Breast epithelium (tissue), 4 donors: ENCODE measurements at regions not wholly inside any gene's neighbourhood (a gene's known extent, or its start where the extent isn't known, plus 50 kb on each side); places are given as distances from the start of the nearest gene placed in this dataset.

Experiments
- DNase-seq, 2 donors: peaks; one replicate each; pipeline ENCODE4 v3.0.0-alpha.2; 2019; ENCODE audit warnings: low spot score in 2 of 2
- H3K27ac ChIP-seq, 2 donors: fragments of 200-600 bp; sonication (generic) in 1 of 2; one replicate each; pipeline ENCODE4 v1.5.1; 2016 to 2019; ENCODE audit warnings: mild to moderate bottlenecking in 1 of 2
- H3K27me3 ChIP-seq, 2 donors: fragments of 200-600 bp; sonication (generic) in 1 of 2; one replicate each; pipeline versions ENCODE4 v1.5.1 to v1.6.0; 2017 to 2019; ENCODE audit warnings: control low read depth in 1 of 2, mild to moderate bottlenecking in 1 of 2
- H3K36me3 ChIP-seq: fragments of 200-600 bp; one replicate; pipeline ENCODE4 v1.5.1; 2019
- H3K4me1 ChIP-seq, 2 donors: fragments of 200-600 bp; sonication (generic); one replicate each; pipeline ENCODE4 v1.5.1; 2016 to 2019; ENCODE audit warnings: control low read depth in 1 of 2
- H3K4me3 ChIP-seq, 3 donors: fragments of 200-600 bp; sonication (generic); 1 replicate in 2 of 3; 2 replicates in 1 of 3; pipeline ENCODE4 v1.5.1; 2016 to 2019; ENCODE audit warnings: mild to moderate bottlenecking in 3 of 3, moderate library complexity in 2 of 3
- H3K9me3 ChIP-seq, 2 donors: fragments of 200-600 bp; sonication (generic) in 1 of 2; one replicate each; pipeline ENCODE4 v1.5.1; 2016 to 2019; ENCODE audit warnings: control low read depth in 1 of 2
- POLR2A ChIP-seq: fragments of 450-650 bp; IDR thresholded peaks from one replicate; pipeline ENCODE4 v1.6.1; 2016; ENCODE audit warnings: antibody characterized with exemption, mild to moderate bottlenecking, moderate library complexity
- POLR2AphosphoS5 ChIP-seq, 3 donors: sonication (generic); formaldehyde crosslinking; IDR thresholded peaks; one replicate each; pipeline ENCODE4 v1.6.1; 2017; ENCODE audit warnings: antibody characterized with exemption in 3 of 3
- intact Hi-C: fragments of 100-400 bp; cut with DNase I; formaldehyde crosslinking; loops from one replicate; pipeline ENCODE4 v1.15.1; 2023; ENCODE audit warnings: low total_unique reads
- TF ChIP-seq, protein P1 (sequence below), 3 donors: fragments of 450-650 bp; IDR thresholded peaks; one replicate each; pipeline ENCODE4 v1.5.1; 2016 to 2017; ENCODE audit warnings: antibody characterized with exemption in 3 of 3, mild to moderate bottlenecking in 3 of 3, moderate library complexity in 3 of 3

DNA sequence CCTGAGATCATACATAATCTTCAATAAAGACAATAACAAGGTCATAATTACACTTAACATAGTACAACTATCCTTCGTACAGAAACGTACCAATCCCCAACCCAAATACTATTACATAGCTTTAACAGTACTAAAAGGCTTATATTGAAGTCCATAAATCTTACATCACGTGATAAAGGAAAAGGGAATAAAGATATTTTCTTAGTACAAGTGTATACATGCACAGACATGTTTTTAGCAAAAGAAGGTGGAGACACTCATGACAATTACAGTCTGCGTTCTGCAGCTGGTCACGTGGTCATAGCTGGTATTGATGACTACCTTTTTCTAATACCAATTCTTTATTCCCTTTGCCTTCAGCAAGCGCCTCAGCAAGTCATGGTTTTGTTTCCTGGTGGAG lies 464.5 kb upstream of the SLITRK5 start:
- intact Hi-C loops, result no loop called here
- Histone ChIP-seq H3K4me3 (no peak overlapping the region), H3K9me3 (no peaks in the 10 kb centered on the region), H3K4me1 (no peaks in the 10 kb centered on the region), H3K36me3 (no peaks in the 10 kb centered on the region), H3K27ac (no peak overlapping the region), H3K27me3 (no peaks in the 10 kb centered on the region)
- TF ChIP-seq POLR2AphosphoS5 (IDR thresholded peaks at IDR 0.05) (no peak), POLR2A (no peak)
- TF ChIP-seq, protein P1, sequence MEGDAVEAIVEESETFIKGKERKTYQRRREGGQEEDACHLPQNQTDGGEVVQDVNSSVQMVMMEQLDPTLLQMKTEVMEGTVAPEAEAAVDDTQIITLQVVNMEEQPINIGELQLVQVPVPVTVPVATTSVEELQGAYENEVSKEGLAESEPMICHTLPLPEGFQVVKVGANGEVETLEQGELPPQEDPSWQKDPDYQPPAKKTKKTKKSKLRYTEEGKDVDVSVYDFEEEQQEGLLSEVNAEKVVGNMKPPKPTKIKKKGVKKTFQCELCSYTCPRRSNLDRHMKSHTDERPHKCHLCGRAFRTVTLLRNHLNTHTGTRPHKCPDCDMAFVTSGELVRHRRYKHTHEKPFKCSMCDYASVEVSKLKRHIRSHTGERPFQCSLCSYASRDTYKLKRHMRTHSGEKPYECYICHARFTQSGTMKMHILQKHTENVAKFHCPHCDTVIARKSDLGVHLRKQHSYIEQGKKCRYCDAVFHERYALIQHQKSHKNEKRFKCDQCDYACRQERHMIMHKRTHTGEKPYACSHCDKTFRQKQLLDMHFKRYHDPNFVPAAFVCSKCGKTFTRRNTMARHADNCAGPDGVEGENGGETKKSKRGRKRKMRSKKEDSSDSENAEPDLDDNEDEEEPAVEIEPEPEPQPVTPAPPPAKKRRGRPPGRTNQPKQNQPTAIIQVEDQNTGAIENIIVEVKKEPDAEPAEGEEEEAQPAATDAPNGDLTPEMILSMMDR (IDR thresholded peaks at IDR 0.05), result no peak
- no peak for DNase-seq

DNA sequence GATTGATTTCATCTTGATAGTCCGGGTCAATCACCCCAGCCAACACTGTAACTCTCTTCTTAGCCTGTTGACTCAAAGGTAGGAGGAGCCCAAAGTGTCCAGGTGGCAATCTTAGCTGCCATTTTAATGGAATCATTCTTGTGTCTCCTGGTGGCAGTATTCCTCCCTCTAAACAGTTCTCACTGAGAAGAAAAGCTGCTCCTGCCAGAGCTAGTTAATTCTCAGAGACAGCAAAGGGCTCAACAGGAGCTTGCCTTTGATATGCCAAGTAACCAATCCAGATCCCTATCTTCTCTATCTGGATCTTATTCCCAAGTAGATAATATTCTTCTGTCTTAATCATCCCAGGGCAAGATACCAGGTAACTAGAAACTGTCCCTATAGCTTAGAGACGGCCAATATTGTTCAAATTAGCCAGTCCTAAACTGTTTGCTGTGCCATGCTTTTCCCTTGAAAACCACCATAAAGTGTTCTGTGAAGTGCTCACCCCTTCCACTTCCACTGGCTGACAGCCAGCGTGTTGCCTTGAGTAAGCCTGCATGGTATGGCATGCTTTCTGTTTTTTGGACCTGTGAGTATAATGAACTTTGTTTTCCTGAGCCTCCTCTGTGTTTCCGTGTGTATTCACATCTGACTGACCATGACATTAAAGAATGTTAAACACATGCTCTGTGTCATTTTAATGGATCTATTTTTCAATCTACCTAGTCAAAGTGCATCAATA lies 463.7 kb upstream of the SLITRK5 start:
- DNase-seq, result no peak
- Histone ChIP-seq H3K4me3 (no peak overlapping the region), H3K27me3 (no peaks in the 10 kb centered on the region), H3K27ac (no peak overlapping the region), H3K4me1 (no peaks in the 10 kb centered on the region), H3K9me3 (no peaks in the 10 kb centered on the region), H3K36me3 (no peaks in the 10 kb centered on the region)
- TF ChIP-seq POLR2A (no peak), POLR2AphosphoS5 (IDR thresholded peaks at IDR 0.05) (no peak)
- TF ChIP-seq, protein P1 (IDR thresholded peaks at IDR 0.05), result no peak
- intact Hi-C loops, result no loop called here

DNA sequence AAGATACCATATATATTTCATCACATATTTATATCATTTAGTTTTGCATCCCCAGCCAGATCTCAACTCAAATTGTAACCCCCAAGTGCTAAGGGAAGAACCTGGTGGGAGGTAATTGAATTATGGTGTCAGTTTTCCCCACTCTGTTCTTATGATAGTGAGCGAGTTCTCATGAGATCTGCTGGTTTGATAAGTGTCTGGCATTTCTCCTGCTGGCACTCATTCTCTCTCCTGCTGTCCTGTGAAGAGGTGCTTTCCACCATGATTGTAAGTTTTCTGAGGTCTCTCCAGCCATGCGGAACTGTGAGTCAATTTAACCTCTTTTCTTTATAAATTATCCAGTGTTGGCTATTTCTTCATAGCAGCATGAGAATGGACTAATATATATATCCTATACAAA lies 462.5 kb upstream of the SLITRK5 start:
- no peak overlapping the region for H3K27ac ChIP-seq
- H3K4me1 ChIP-seq, result no peaks in the 10 kb centered on the region
- H3K4me3 ChIP-seq, result no peak overlapping the region
- H3K36me3 ChIP-seq, result no peaks in the 10 kb centered on the region
- no peak for DNase-seq
- no peaks in the 10 kb centered on the region for H3K9me3 ChIP-seq
- TF ChIP-seq, protein P1 (IDR thresholded peaks at IDR 0.05), result no peak
- TF ChIP-seq POLR2A, result no peak
- no peaks in the 10 kb centered on the region for H3K27me3 ChIP-seq
- intact Hi-C loops, result no loop called here

DNA sequence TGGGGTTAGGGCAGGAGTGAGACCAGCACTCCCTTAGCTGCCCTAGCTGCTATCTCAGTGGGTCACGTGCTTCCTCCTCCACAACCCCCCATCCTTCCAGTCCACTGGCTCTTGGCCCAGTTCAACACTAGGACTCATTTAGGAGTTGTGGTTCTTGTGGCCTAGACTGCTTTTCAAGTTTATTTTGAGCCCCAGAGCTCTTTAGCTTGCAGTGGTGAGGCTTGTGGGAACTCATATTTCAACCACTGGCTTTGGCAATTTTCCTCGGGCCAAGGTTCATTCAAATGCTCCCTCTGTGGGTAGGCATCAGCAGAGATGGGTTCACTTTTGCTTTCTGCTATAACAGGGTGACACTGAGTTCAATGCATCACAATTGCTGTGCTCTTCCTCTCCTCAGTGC lies 436.2 kb upstream of the SLITRK5 start:
- Histone ChIP-seq H3K27ac (no peak overlapping the region), H3K4me3 (no peak overlapping the region), H3K27me3 (no peaks in the 10 kb centered on the region), H3K36me3 (no peaks in the 10 kb centered on the region), H3K4me1 (no peaks in the 10 kb centered on the region), H3K9me3 (no peaks in the 10 kb centered on the region)
- no peak for DNase-seq
- TF ChIP-seq, protein P1 (IDR thresholded peaks at IDR 0.05), result no peak
- no peak for TF ChIP-seq POLR2AphosphoS5 (IDR thresholded peaks at IDR 0.05)
- TF ChIP-seq POLR2A, result no peak
- intact Hi-C loops, result no loop called here

DNA sequence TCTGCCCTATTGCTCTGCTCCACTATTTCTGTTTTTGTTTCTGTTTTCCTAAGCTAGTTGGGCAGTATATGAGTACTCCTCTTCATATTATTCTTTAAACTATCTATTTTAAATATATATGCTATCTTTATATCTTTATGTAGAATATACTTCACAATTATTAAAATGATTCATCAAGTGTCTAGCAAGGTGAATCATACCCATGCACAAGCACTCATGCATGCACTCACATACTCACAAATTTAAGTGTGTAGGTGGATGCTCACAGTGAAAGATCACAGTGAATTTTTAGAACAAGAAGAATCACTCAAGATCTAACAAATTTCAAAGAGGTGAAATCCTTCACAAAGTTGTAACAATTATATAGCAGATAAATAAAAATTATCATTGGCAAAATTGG lies 435.6 kb upstream of the SLITRK5 start:
- no peaks in the 10 kb centered on the region for H3K27me3 ChIP-seq
- H3K36me3 ChIP-seq, result no peaks in the 10 kb centered on the region
- intact Hi-C loops, result no loop called here
- no peaks in the 10 kb centered on the region for H3K9me3 ChIP-seq
- H3K4me3 ChIP-seq, result no peak overlapping the region
- no peak overlapping the region for H3K27ac ChIP-seq
- TF ChIP-seq, protein P1 (IDR thresholded peaks at IDR 0.05), result no peak
- TF ChIP-seq POLR2AphosphoS5 (IDR thresholded peaks at IDR 0.05), result no peak
- no peak for TF ChIP-seq POLR2A
- H3K4me1 ChIP-seq, result no peaks in the 10 kb centered on the region
- no peak for DNase-seq
